GM12872 (cell line): ENCODE measurements at regions not wholly inside any gene's neighbourhood (a gene's known extent, or its start where the extent isn't known, plus 50 kb on each side); places are given as distances from the start of the nearest gene placed in this dataset.

Experiments used
- CTCF ChIP-seq: IDR thresholded peaks from 3 replicates; pipeline ENCODE4 v1.5.1; 2011; ENCODE audit warnings: low read depth, mild to moderate bottlenecking, low read length, moderate library complexity; ENCODE audit not compliant: insufficient read depth

GRCh38 chr2:142561656-142562055 lies 315.8 kb upstream of the KYNU start:
- no peak for TF ChIP-seq CTCF

GRCh38 chr2:142557391-142557790 lies 320.1 kb upstream of the KYNU start:
- no peak for TF ChIP-seq CTCF

- no peak for TF ChIP-seq CTCF
These were observed 332.4 kb upstream of the KYNU start for GRCh38 chr2:142545036-142545435.

- TF ChIP-seq CTCF = no peak
These were observed 333.3 kb upstream of the KYNU start for GRCh38 chr2:142544173-142544572.

- TF ChIP-seq CTCF = no peak
These were observed 335.0 kb upstream of the KYNU start for GRCh38 chr2:142542431-142542910.

GRCh38 chr2:142536966-142537365 lies 340.5 kb upstream of the KYNU start:
- no peak for TF ChIP-seq CTCF

- TF ChIP-seq CTCF = no peak
These were observed 341.0 kb upstream of the KYNU start for GRCh38 chr2:142536492-142536891.

GRCh38 chr2:142535311-142535710 lies 342.2 kb upstream of the KYNU start:
- no peak for TF ChIP-seq CTCF
